Activated T-cell treated with anti-CD3 and anti-CD28 coated beads, Interleukin-2, amount 50 U/mL, for 72 hours (primary cell): ENCODE measurements at regions not wholly inside any gene's neighbourhood (a gene's known extent, or its start where the extent isn't known, plus 50 kb on each side); places are given as distances from the start of the nearest gene placed in this dataset.

ENCODE experiments used
- ATAC-seq, 2 donors: fragments of 150-1000 bp; cut with Tn5 transposase; replicated peaks in 1 of 2; 2 replicates each; pipeline ENCODE4 v1.10.0; 2021; ENCODE audit warnings: moderate library complexity in 2 of 2, mild to moderate bottlenecking in 1 of 2
- DNase-seq, 2 donors: peaks; one replicate each; pipeline ENCODE4 v3.0.0; 2021 to 2022; ENCODE audit warnings: mixed read lengths in 1 of 2
- H3K27ac Mint-ChIP-seq: one replicate; pipeline ENCODE4 v1.8.0; 2022; ENCODE audit warnings: mild to moderate bottlenecking, moderate library complexity, mixed read lengths
- H3K27me3 Mint-ChIP-seq: one replicate; pipeline ENCODE4 v1.8.0; 2022; ENCODE audit warnings: low read depth, mixed read lengths
- H3K36me3 Mint-ChIP-seq, 2 donors: one replicate each; pipeline ENCODE4 v1.8.0; 2022; ENCODE audit warnings: mixed read lengths in 2 of 2, mild to moderate bottlenecking in 1 of 2; ENCODE audit not compliant: insufficient read depth in 2 of 2
- H3K4me1 Mint-ChIP-seq: one replicate; pipeline ENCODE4 v1.8.0; 2022; ENCODE audit warnings: low read depth, mixed read lengths
- H3K4me3 Mint-ChIP-seq, 2 donors: one replicate each; pipeline ENCODE4 v1.8.0; 2022; ENCODE audit warnings: mild to moderate bottlenecking in 2 of 2, mixed read lengths in 2 of 2, moderate library complexity in 2 of 2
- H3K9me3 Mint-ChIP-seq, 2 donors: one replicate each; pipeline ENCODE4 v1.8.0; 2022; ENCODE audit warnings: mixed read lengths in 2 of 2

- H3K27me3 Mint-ChIP-seq, result no peaks in the 10 kb centered on the region
- H3K36me3 Mint-ChIP-seq, result no peaks in the 10 kb centered on the region
- H3K27ac Mint-ChIP-seq, result peak overlapping the region; percentile 16
- H3K4me3 Mint-ChIP-seq, result peak overlapping the region; percentile 36 to 50
- no peaks in the 10 kb centered on the region for H3K9me3 Mint-ChIP-seq
- DNase-seq (no peak), ATAC-seq (no peak)
- peaks cover 33% of the 10 kb centered on the region for H3K4me1 Mint-ChIP-seq
These were observed 56.6 kb upstream of the TNIP3 start for GRCh38 chr4:121220698-121221097.

GRCh38 chr4:121219227-121219626, 55.1 kb upstream of the TNIP3 start:
- Mint-ChIP-seq H3K4me3 (peak overlapping the region; percentile 31 to 52), H3K27me3 (no peaks in the 10 kb centered on the region), H3K27ac (peak overlapping the region; percentile 56), H3K9me3 (no peaks in the 10 kb centered on the region), H3K4me1 (peaks cover 29% of the 10 kb centered on the region), H3K36me3 (no peaks in the 10 kb centered on the region)
- no peak for ATAC-seq
- no peak for DNase-seq

DNA sequence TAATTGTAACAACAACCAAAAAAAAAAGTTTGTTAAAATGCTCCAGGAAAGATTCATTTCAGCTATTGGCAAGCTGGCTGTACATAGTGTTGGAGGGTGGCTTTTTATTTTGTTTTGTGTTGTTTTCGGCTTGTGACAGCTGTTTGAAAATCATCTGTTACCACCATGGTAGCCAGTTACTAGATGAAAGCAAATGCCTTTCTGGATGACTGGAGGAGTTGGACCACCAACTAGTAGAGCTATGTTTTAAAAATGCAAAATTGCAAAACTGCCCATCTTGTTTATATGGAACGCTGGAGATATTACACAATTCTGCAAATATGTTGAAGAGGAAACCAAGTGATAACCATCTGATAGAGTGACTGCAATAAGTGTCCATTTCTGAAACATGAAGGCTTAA, 53.2 kb upstream of the TNIP3 start:
- Mint-ChIP-seq H3K27ac (no peak overlapping the region), H3K27me3 (no peaks in the 10 kb centered on the region), H3K4me1 (peaks cover 34% of the 10 kb centered on the region), H3K9me3 (no peaks in the 10 kb centered on the region), H3K4me3 (no peak overlapping the region), H3K36me3 (peaks cover 0 to 2% of the 10 kb centered on the region in 2 donors)
- no peak for DNase-seq
- no peak for ATAC-seq

- H3K4me1 Mint-ChIP-seq, result peaks cover 25% of the 10 kb centered on the region
- DNase-seq (no peak), ATAC-seq (no peak)
- H3K36me3 Mint-ChIP-seq, result peaks cover 0 to 2% of the 10 kb centered on the region in 2 donors
- H3K27me3 Mint-ChIP-seq, result no peaks in the 10 kb centered on the region
- H3K4me3 Mint-ChIP-seq, result peak overlapping the region in 1 of 2 donors; percentile 73
- H3K27ac Mint-ChIP-seq, result peak overlapping the region; percentile 81
- H3K9me3 Mint-ChIP-seq, result no peaks in the 10 kb centered on the region
These were observed 52.3 kb upstream of the TNIP3 start for GRCh38 chr4:121216461-121216860.

DNA sequence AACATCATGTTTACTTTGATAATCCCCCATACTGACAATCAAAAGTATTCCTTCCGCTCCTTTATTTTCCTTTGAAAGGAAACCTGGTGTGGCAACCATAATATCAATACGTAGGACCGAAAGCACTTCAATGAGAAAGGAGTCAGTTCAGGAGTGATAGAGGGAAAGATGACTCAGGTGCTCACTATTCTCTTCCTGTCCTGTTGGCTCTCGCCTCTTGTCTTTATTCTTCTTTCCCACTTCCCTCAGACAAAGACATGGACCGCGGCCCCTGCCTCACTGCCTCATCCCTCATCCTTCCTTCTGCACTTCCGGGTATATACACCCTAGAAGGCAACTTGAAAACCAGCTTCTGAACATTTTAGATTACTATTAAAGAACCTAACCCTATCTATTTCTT, 49.8 kb upstream of the TNIP3 start:
- H3K27ac Mint-ChIP-seq, result peak overlapping the region; percentile 9
- H3K4me1 Mint-ChIP-seq, result peaks cover 15% of the 10 kb centered on the region
- peaks cover 0 to 6% of the 10 kb centered on the region in 2 donors for H3K36me3 Mint-ChIP-seq
- peak in 1 of 2 donors; percentile 75 for ATAC-seq
- peak overlapping the region in 1 of 2 donors; percentile 7 for H3K4me3 Mint-ChIP-seq
- no peak for DNase-seq
- peaks cover 0 to 4% of the 10 kb centered on the region in 2 donors for H3K9me3 Mint-ChIP-seq
- H3K27me3 Mint-ChIP-seq, result no peaks in the 10 kb centered on the region
